ENCODE measurements at regions not wholly inside any gene's neighbourhood (a gene's known extent, or its start where the extent isn't known, plus 50 kb on each side); places are given as distances from the start of the nearest gene placed in this dataset.

GRCh38 chr7:138378741-138379559, 81.1 kb upstream of the TRIM24 start:
- no peaks in the 10 kb centered on the region for H3K79me2 ChIP-seq (ENCODE audit: insufficient read depth, low read length)
- H3K9me3 ChIP-seq (ENCODE audit: control insufficient read depth in 1 of 2, insufficient read depth in 1 of 2, low read depth in 1 of 2, low read length in 2 of 2), result no peaks in the 10 kb centered on the region
- no peaks in the 10 kb centered on the region for H3K36me3 ChIP-seq (ENCODE audit: control insufficient read depth in 1 of 2, insufficient read depth in 2 of 2, low read length in 2 of 2)
- no peak overlapping the region for H3K4me2 ChIP-seq (ENCODE audit: low read length)
- H3K4me1 ChIP-seq (ENCODE audit: control insufficient read depth in 1 of 2, insufficient read depth in 2 of 2, low read length in 2 of 2), result no peaks in the 10 kb centered on the region
- H3K27ac ChIP-seq (ENCODE audit: low read depth, low read length), result no peak overlapping the region
- H3K9me2 ChIP-seq (ENCODE audit: insufficient read depth), result no peaks in the 10 kb centered on the region
- DNase-seq (ENCODE audit: low read depth, low spot score) (no peak), ATAC-seq (no peak)
- ChIA-PET POLR2A (no interaction called here), CTCF (no interaction called here), RAD21 (ENCODE audit: low non-redundant PET in 1 of 2, low total read pairs in 2 of 2, uncharacterized antibody in 2 of 2, unreplicated experiment in 2 of 2) (no interaction called here)
- H3K9ac ChIP-seq (ENCODE audit: low read length), result no peak overlapping the region
- intact Hi-C loops (cut with micrococcal nuclease), result no loop called here
- H3K27me3 ChIP-seq (ENCODE audit: insufficient read depth, low read length), result no peaks in the 10 kb centered on the region
- BruUV-seq (replicated peaks), result no TSS peak
- no peak for TF ChIP-seq EZH2 (IDR thresholded peaks at IDR 0.05)
- no peak overlapping the region for H3K4me3 ChIP-seq (replicated peaks in 1 of 2; ENCODE audit: low read depth in 1 of 2, low read length in 2 of 2)
- H2AFZ ChIP-seq (ENCODE audit: low read depth, low read length, poor library complexity, severe bottlenecking), result no peak overlapping the region
- no peaks in the 10 kb centered on the region for H4K20me1 ChIP-seq (ENCODE audit: insufficient read depth)

GRCh38 chr7:138382862-138383565, 77.0 kb upstream of the TRIM24 start:
- POLR2A ChIA-PET, result no interaction called here
- CTCF ChIA-PET, result no interaction called here
- ATAC-seq (no peak), DNase-seq (ENCODE audit: low read depth, low spot score) (no peak)
- Histone ChIP-seq H3K9ac (ENCODE audit: low read length) (no peak overlapping the region), H3K9me3 (ENCODE audit: control insufficient read depth in 1 of 2, insufficient read depth in 1 of 2, low read depth in 1 of 2, low read length in 2 of 2) (no peaks in the 10 kb centered on the region), H3K36me3 (ENCODE audit: control insufficient read depth in 1 of 2, insufficient read depth in 2 of 2, low read length in 2 of 2) (no peaks in the 10 kb centered on the region), H3K4me2 (ENCODE audit: low read length) (no peak overlapping the region), H3K4me3 (replicated peaks in 1 of 2; ENCODE audit: low read depth in 1 of 2, low read length in 2 of 2) (no peak overlapping the region), H4K20me1 (ENCODE audit: insufficient read depth) (no peaks in the 10 kb centered on the region), H3K4me1 (ENCODE audit: control insufficient read depth in 1 of 2, insufficient read depth in 2 of 2, low read length in 2 of 2) (no peaks in the 10 kb centered on the region), H3K9me2 (ENCODE audit: insufficient read depth) (no peaks in the 10 kb centered on the region), H3K27me3 (ENCODE audit: insufficient read depth, low read length) (no peaks in the 10 kb centered on the region), H3K79me2 (ENCODE audit: insufficient read depth, low read length) (no peaks in the 10 kb centered on the region), H2AFZ (ENCODE audit: low read depth, low read length, poor library complexity, severe bottlenecking) (no peak overlapping the region), H3K27ac (ENCODE audit: low read depth, low read length) (no peak overlapping the region)
- RAD21 ChIA-PET (ENCODE audit: low non-redundant PET in 1 of 2, low total read pairs in 2 of 2, uncharacterized antibody in 2 of 2, unreplicated experiment in 2 of 2), result no interaction called here
- TF ChIP-seq CEBPB (IDR thresholded peaks at IDR 0.05; ENCODE audit: low read depth), result no peak
- no peak for TF ChIP-seq SP1 (IDR thresholded peaks at IDR 0.05; ENCODE audit: low read depth)
- no peak for TF ChIP-seq JUND (IDR thresholded peaks at IDR 0.05)
- TF ChIP-seq FOSL1 (IDR thresholded peaks at IDR 0.05; ENCODE audit: low read depth), result no peak
- no peak for TF ChIP-seq ZFX (IDR thresholded peaks at IDR 0.05)
- no peak for TF ChIP-seq MAX (IDR thresholded peaks at IDR 0.05)
- TF ChIP-seq SRF (IDR thresholded peaks at IDR 0.05; ENCODE audit: low read depth), result no peak
- TF ChIP-seq CTCF (IDR thresholded peaks at IDR 0.05 in 2 of 3, conservative IDR thresholded peaks at IDR 0.05 in 1 of 3; ENCODE audit: borderline replicate concordance in 1 of 3, insufficient read depth in 1 of 3, low read depth in 2 of 3, low read length in 2 of 3), result no peak
- TF ChIP-seq POLR2A (IDR thresholded peaks at IDR 0.05; ENCODE audit: borderline replicate concordance, extremely low read depth, insufficient read depth, insufficient read length), result no peak
- TF ChIP-seq TCF7L2 (IDR thresholded peaks at IDR 0.05; ENCODE audit: borderline replicate concordance, extremely low read depth, insufficient read depth, insufficient read length), result no peak
- intact Hi-C loops (cut with micrococcal nuclease), result no loop called here
- BruUV-seq (replicated peaks), result no TSS peak

Measured in HCT116 (cell line).